CD14-positive monocyte (primary cell): ENCODE measurements at regions not wholly inside any gene's neighbourhood (a gene's known extent, or its start where the extent isn't known, plus 50 kb on each side); places are given as distances from the start of the nearest gene placed in this dataset.

Source experiments
- DNase-seq, 3 donors: peaks; one replicate each; pipeline ENCODE4 v3.0.0-alpha.2; 2011 to 2022
- H2AFZ ChIP-seq: 2 replicates; pipeline ENCODE4 v1.6.0; 2012; ENCODE audit warnings: mild to moderate bottlenecking, low read depth, low read length, inconsistent platforms; ENCODE audit not compliant: insufficient read depth, poor library complexity, severe bottlenecking
- H3K27ac ChIP-seq, 2 donors: 1 replicate in 1 of 2; 2 replicates in 1 of 2; pipeline ENCODE4 v1.5.1; 2012 to 2013; ENCODE audit warnings: low read length in 2 of 2, control low read depth in 1 of 2, inconsistent platforms in 1 of 2, low read depth in 1 of 2, mild to moderate bottlenecking in 1 of 2
- H3K27me3 ChIP-seq, 2 donors: one replicate each; pipeline versions ENCODE4 v1.6.0 to v1.6.1; 2011 to 2013; ENCODE audit warnings: low read length in 2 of 2; ENCODE audit not compliant: control insufficient read depth in 2 of 2, insufficient read depth in 2 of 2
- H3K36me3 ChIP-seq, 2 donors: replicated peaks in 1 of 2; 1 replicate in 1 of 2; 2 replicates in 1 of 2; pipeline versions ENCODE4 v1.5.1 to v1.6.1; 2012 to 2013; ENCODE audit warnings: low read length in 2 of 2, control low read depth in 1 of 2, inconsistent platforms in 1 of 2, mild to moderate bottlenecking in 1 of 2; ENCODE audit not compliant: insufficient read depth in 2 of 2, control insufficient read depth in 1 of 2
- H3K4me1 ChIP-seq, 2 donors: 1 replicate in 1 of 2; 2 replicates in 1 of 2; pipeline versions ENCODE4 v1.5.1 to v1.6.1; 2012 to 2013; ENCODE audit warnings: low read length in 2 of 2, control low read depth in 1 of 2, inconsistent platforms in 1 of 2, mild to moderate bottlenecking in 1 of 2, moderate library complexity in 1 of 2; ENCODE audit not compliant: insufficient read depth in 2 of 2, control insufficient read depth in 1 of 2
- H3K4me2 ChIP-seq: replicated peaks from 2 replicates; pipeline ENCODE3; 2012; ENCODE audit warnings: low read length, moderate library complexity, mild to moderate bottlenecking; ENCODE audit not compliant: poor library complexity, severe bottlenecking; ENCODE audit errors: extremely low read depth
- H3K4me3 ChIP-seq, 3 experiments: fragments of 200-600 bp in 1 of 3; sonication (generic) in 1 of 3; replicated peaks in 1 of 3; 1 replicate in 2 of 3; 2 replicates in 1 of 3; pipeline ENCODE4 v1.5.1; 2011 to 2013; ENCODE audit warnings: low read length in 3 of 3, mild to moderate bottlenecking in 3 of 3, control low read depth in 2 of 3, low read depth in 2 of 3, inconsistent platforms in 1 of 3, moderate library complexity in 1 of 3
- H3K79me2 ChIP-seq: 2 replicates; pipeline ENCODE4 v1.6.0; 2012; ENCODE audit warnings: mild to moderate bottlenecking, control low read depth, inconsistent platforms, low read length, moderate library complexity; ENCODE audit not compliant: insufficient read depth
- H3K9ac ChIP-seq: 2 replicates; pipeline ENCODE4 v1.6.0; 2017; ENCODE audit warnings: low read length, mild to moderate bottlenecking; ENCODE audit not compliant: insufficient read depth, poor library complexity, severe bottlenecking
- H3K9me3 ChIP-seq, 2 donors: replicated peaks in 1 of 2; 1 replicate in 1 of 2; 2 replicates in 1 of 2; pipeline versions ENCODE4 v1.5.1 to v1.6.1; 2012 to 2013; ENCODE audit warnings: low read length in 2 of 2, control low read depth in 1 of 2; ENCODE audit not compliant: control insufficient read depth in 1 of 2, insufficient read depth in 1 of 2
- H4K20me1 ChIP-seq: 2 replicates; pipeline ENCODE4 v1.6.0; 2012; ENCODE audit warnings: mild to moderate bottlenecking, low read length, control low read depth, moderate library complexity; ENCODE audit not compliant: insufficient read depth
- H3K27ac Mint-ChIP-seq, 7 donors: one replicate each; pipeline ENCODE4 v1.8.0; 2020; ENCODE audit warnings: mild to moderate bottlenecking in 7 of 7, mixed read lengths in 7 of 7, moderate library complexity in 6 of 7, inconsistent platforms in 2 of 7
- H3K27me3 Mint-ChIP-seq, 3 donors: one replicate each; pipeline ENCODE4 v1.8.0; 2021 to 2022; ENCODE audit warnings: low read depth in 3 of 3, mild to moderate bottlenecking in 3 of 3, mixed read lengths in 3 of 3, moderate library complexity in 3 of 3, inconsistent platforms in 1 of 3
- H3K36me3 Mint-ChIP-seq, 2 donors: one replicate each; pipeline ENCODE4 v1.8.0; 2020; ENCODE audit warnings: mixed read lengths in 2 of 2, inconsistent platforms in 1 of 2, mild to moderate bottlenecking in 1 of 2
- H3K4me1 Mint-ChIP-seq: one replicate; pipeline ENCODE4 v1.8.0; 2020; ENCODE audit warnings: mild to moderate bottlenecking, mixed read lengths
- H3K4me3 Mint-ChIP-seq, 2 donors: one replicate each; pipeline ENCODE4 v1.8.0; 2020; ENCODE audit warnings: mild to moderate bottlenecking in 2 of 2, mixed read lengths in 2 of 2, moderate library complexity in 1 of 2
- H3K9me3 Mint-ChIP-seq, 7 donors: one replicate each; pipeline ENCODE4 v1.8.0; 2020 to 2022; ENCODE audit warnings: mixed read lengths in 7 of 7, mild to moderate bottlenecking in 6 of 7, moderate library complexity in 6 of 7, inconsistent platforms in 2 of 7
- CTCF ChIP-seq: fragments of 200-600 bp; IDR thresholded peaks from one replicate; pipeline ENCODE4 v1.8.0; 2022; ENCODE audit warnings: antibody characterized with exemption, mild to moderate bottlenecking
- WGBS: methylation state at CpG from one replicate; pipeline ENCODE4 v1.1.5; 2013; ENCODE audit warnings: missing lambda C conversion rate; ENCODE audit not compliant: insufficient coverage; 5-methylcytosine and 5-hydroxymethylcytosine counted together
- intact Hi-C, 2 donors: fragments of 100-400 bp; cut with micrococcal nuclease; formaldehyde crosslinking; loops; one replicate each; pipeline versions ENCODE4 v1.15.0 to v1.15.1; 2023

GRCh38 chr9:106112935-106113334, 418.6 kb downstream of the TMEM38B start:
- H3K9me3 Mint-ChIP-seq: no peaks in the 10 kb centered on the region
- DNase-seq: no peak
- no peak overlapping the region for H3K4me3 Mint-ChIP-seq
- Histone ChIP-seq H3K9me3 (no peaks in the 10 kb centered on the region), H3K4me1 (no peaks in the 10 kb centered on the region), H3K27ac (no peak overlapping the region), H3K4me3 (no peak overlapping the region), H3K27me3 (no peaks in the 10 kb centered on the region), H2AFZ (no peak overlapping the region), H3K36me3 (no peaks in the 10 kb centered on the region), H4K20me1 (no peaks in the 10 kb centered on the region), H3K79me2 (no peaks in the 10 kb centered on the region), H3K9ac (no peak overlapping the region), H3K4me2 (no peak overlapping the region)
- TF ChIP-seq CTCF: no peak
- intact Hi-C loops: no loop called here
- H3K27me3 Mint-ChIP-seq: no peaks in the 10 kb centered on the region
- H3K4me1 Mint-ChIP-seq: no peaks in the 10 kb centered on the region
- no CpG with 5 or more reads among the region's 5 CpGs for WGBS
- no peak overlapping the region for H3K27ac Mint-ChIP-seq
- H3K36me3 Mint-ChIP-seq: no peaks in the 10 kb centered on the region

DNA sequence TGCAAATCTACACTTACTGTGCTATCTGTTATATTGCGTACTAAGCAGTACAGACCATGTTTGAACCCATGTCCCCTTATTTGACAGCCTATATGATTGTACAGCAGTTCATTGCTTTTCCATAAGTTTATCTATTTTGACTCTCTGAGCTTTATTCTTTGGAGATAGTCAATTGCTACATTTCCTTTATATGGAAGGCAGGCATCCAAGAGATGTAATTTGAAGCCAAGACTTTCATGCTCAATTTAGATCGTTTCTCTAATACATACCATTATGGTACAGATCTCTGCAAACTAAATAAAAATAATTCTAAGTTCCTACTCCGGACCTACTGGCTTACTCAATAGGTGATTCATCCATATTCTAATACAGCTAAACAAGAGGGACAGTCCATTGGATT, 424.8 kb downstream of the TMEM38B start:
- no peak overlapping the region for H3K9ac ChIP-seq
- peaks cover 0 to 4% (median 1%) of the 10 kb centered on the region in 3 donors for H3K27me3 Mint-ChIP-seq
- H3K9me3 ChIP-seq: no peaks in the 10 kb centered on the region
- H2AFZ ChIP-seq: no peak overlapping the region
- intact Hi-C loops: no loop called here
- no peaks in the 10 kb centered on the region for H3K36me3 Mint-ChIP-seq
- peaks cover 0 to 5% (median 2%) of the 10 kb centered on the region in 7 donors for H3K9me3 Mint-ChIP-seq
- no peaks in the 10 kb centered on the region for H3K36me3 ChIP-seq
- TF ChIP-seq CTCF: no peak
- no peak overlapping the region for H3K4me2 ChIP-seq
- no peak overlapping the region for H3K27ac ChIP-seq
- H3K79me2 ChIP-seq: no peaks in the 10 kb centered on the region
- WGBS: 90% methylated on average over 2 of the region's 3 CpGs
- no peak overlapping the region for H3K27ac Mint-ChIP-seq
- H4K20me1 ChIP-seq: no peaks in the 10 kb centered on the region
- H3K4me1 Mint-ChIP-seq: no peaks in the 10 kb centered on the region
- H3K4me1 ChIP-seq: no peaks in the 10 kb centered on the region
- H3K4me3 Mint-ChIP-seq: no peak overlapping the region
- no peak for DNase-seq
- H3K4me3 ChIP-seq: no peak overlapping the region
- H3K27me3 ChIP-seq: no peaks in the 10 kb centered on the region
